Endodermal cell (in vitro differentiated cells): ENCODE measurements at regions not wholly inside any gene's neighbourhood (a gene's known extent, or its start where the extent isn't known, plus 50 kb on each side); places are given as distances from the start of the nearest gene placed in this dataset.
"Not testable (repeated sequence)": the region's sequence is repeated elsewhere in the genome, so short reads cannot be mapped to it uniquely, and the experiment has no call there.

Experiments used
- DNase-seq: peaks from one replicate; pipeline ENCODE4 v3.0.0-alpha.2; 2017
- H3K27ac ChIP-seq: 2 replicates; pipeline ENCODE4 v1.5.1; 2013; ENCODE audit warnings: mild to moderate bottlenecking, low read depth, low read length, moderate library complexity
- H3K27me3 ChIP-seq: 2 replicates; pipeline ENCODE4 v1.6.1; 2013; ENCODE audit warnings: mild to moderate bottlenecking, low read length, moderate library complexity; ENCODE audit not compliant: insufficient read depth, control insufficient read depth, poor library complexity, severe bottlenecking
- H3K36me3 ChIP-seq: 2 replicates; pipeline ENCODE4 v1.7.0; 2013; ENCODE audit warnings: mild to moderate bottlenecking, low read length, moderate library complexity; ENCODE audit not compliant: control insufficient read depth, insufficient read depth
- H3K4me1 ChIP-seq: one replicate; pipeline ENCODE4 v1.7.0; 2013; ENCODE audit warnings: low read length; ENCODE audit not compliant: control insufficient read depth, insufficient read depth
- H3K4me3 ChIP-seq: 2 replicates; pipeline ENCODE4 v1.5.1; 2013; ENCODE audit warnings: mild to moderate bottlenecking, low read length, moderate library complexity
- H3K9ac ChIP-seq: 2 replicates; pipeline ENCODE4 v1.6.1; 2013; ENCODE audit warnings: mild to moderate bottlenecking, low read length, moderate library complexity; ENCODE audit not compliant: poor library complexity, severe bottlenecking; ENCODE audit errors: extremely low read depth
- H3K9me3 ChIP-seq: 2 replicates; pipeline ENCODE4 v1.6.1; 2013; ENCODE audit warnings: mild to moderate bottlenecking, low read length, moderate library complexity; ENCODE audit not compliant: control insufficient read depth
- H3K27ac Mint-ChIP-seq: 2 replicates; pipeline ENCODE4 v1.8.0; 2020; ENCODE audit warnings: mixed read lengths
- H3K27me3 Mint-ChIP-seq: 2 replicates; pipeline ENCODE4 v1.8.0; 2021; ENCODE audit warnings: mild to moderate bottlenecking, mixed read lengths; ENCODE audit not compliant: insufficient read depth
- H3K36me3 Mint-ChIP-seq: 2 replicates; pipeline ENCODE4 v1.8.0; 2020; ENCODE audit warnings: low read depth, mixed read lengths
- H3K4me1 Mint-ChIP-seq: 2 replicates; pipeline ENCODE4 v1.8.0; 2020; ENCODE audit warnings: mixed read lengths
- H3K4me3 Mint-ChIP-seq: 2 replicates; pipeline ENCODE4 v1.8.0; 2020; ENCODE audit warnings: mild to moderate bottlenecking, moderate library complexity, mixed read lengths
- H3K9me3 Mint-ChIP-seq: 2 replicates; pipeline ENCODE4 v1.8.0; 2020; ENCODE audit warnings: mild to moderate bottlenecking, mixed read lengths
- WGBS, 2 experiments: methylation state at CpG; one replicate each; pipeline versions ENCODE4 v1.1.5 to v1.1.7; 2013; ENCODE audit warnings: missing lambda C conversion rate in 2 of 2, mixed read lengths in 1 of 2; ENCODE audit not compliant: insufficient coverage in 1 of 2, insufficient read length in 1 of 2; 5-methylcytosine and 5-hydroxymethylcytosine counted together
- TF ChIP-seq, protein P1 (sequence below): fragments of 200-600 bp; sonication (generic); conservative IDR thresholded peaks from 2 replicates; pipeline ENCODE4 v1.5.0; 2021; ENCODE audit warnings: antibody characterized with exemption, mild to moderate bottlenecking

DNA sequence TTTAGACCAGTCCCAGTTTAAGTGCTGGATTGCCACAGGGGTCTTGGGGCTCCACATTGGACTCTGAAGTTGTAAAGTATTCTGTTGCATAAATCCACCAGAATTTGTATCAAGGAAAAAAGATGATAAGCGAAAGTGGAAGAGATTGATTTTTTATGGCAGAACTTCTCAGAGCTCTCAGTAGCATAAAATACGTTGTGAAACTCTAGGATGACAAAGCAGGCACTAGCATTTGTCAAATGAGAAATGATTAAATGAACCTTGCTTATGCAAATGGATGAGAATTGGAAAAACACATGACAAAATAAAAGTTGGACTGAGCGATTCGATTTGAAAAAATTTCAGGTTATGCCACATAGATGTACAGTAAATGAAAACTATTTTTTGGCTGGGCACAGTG, 253.8 kb upstream of the RAB4A start:
- TF ChIP-seq, protein P1, sequence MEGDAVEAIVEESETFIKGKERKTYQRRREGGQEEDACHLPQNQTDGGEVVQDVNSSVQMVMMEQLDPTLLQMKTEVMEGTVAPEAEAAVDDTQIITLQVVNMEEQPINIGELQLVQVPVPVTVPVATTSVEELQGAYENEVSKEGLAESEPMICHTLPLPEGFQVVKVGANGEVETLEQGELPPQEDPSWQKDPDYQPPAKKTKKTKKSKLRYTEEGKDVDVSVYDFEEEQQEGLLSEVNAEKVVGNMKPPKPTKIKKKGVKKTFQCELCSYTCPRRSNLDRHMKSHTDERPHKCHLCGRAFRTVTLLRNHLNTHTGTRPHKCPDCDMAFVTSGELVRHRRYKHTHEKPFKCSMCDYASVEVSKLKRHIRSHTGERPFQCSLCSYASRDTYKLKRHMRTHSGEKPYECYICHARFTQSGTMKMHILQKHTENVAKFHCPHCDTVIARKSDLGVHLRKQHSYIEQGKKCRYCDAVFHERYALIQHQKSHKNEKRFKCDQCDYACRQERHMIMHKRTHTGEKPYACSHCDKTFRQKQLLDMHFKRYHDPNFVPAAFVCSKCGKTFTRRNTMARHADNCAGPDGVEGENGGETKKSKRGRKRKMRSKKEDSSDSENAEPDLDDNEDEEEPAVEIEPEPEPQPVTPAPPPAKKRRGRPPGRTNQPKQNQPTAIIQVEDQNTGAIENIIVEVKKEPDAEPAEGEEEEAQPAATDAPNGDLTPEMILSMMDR: no peak
- no peak overlapping the region for H3K27ac Mint-ChIP-seq
- H3K4me3 Mint-ChIP-seq: no peak overlapping the region
- Histone ChIP-seq H3K36me3 (no peaks in the 10 kb centered on the region), H3K27ac (no peak overlapping the region), H3K4me1 (peaks cover 5% of the 10 kb centered on the region), H3K9ac (no peak overlapping the region), H3K9me3 (peaks cover 4% of the 10 kb centered on the region), H3K27me3 (peaks cover 23% of the 10 kb centered on the region), H3K4me3 (no peak overlapping the region)
- H3K36me3 Mint-ChIP-seq: no peaks in the 10 kb centered on the region
- peaks cover 24% of the 10 kb centered on the region for H3K4me1 Mint-ChIP-seq
- no peak for DNase-seq
- WGBS, 2 experiments: 92 to 95% methylated on average over 4 of the region's 4 CpGs
- H3K27me3 Mint-ChIP-seq: peaks cover 4% of the 10 kb centered on the region
- H3K9me3 Mint-ChIP-seq: no peaks in the 10 kb centered on the region

DNA sequence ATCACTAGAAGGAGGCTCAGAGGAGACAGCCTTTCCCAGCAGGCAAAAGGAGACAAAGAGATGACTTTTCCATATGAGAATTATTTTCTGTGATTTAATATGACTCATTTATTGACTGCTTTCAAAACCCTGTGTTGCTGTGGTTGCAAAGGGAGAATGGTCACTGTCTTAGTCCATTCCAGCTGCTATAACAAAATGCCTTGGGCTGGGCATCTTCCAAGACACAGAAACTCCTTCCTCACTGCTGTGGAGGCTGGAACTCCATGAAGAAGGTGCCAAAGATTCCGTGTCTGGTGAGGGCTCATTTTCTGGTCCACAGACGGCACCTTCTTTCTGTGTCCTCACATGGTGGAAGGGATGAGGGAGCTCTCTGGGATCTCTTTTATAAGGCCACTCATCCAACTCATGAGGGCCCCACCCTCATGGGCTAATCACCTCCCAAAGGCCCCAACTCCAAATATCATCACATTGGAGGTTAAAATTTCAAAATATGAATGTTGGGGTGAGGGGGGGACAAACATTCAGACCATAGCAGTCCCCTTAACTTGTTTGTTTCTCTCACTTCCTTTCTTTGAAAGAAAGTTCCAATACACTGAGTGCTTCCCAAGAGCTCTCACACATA, 252.1 kb upstream of the RAB4A start:
- DNase-seq: peak; percentile 18
- H3K4me3 Mint-ChIP-seq: no peak overlapping the region
- H3K4me3 ChIP-seq: no peak overlapping the region
- peaks cover 26% of the 10 kb centered on the region for H3K4me1 Mint-ChIP-seq
- H3K27me3 Mint-ChIP-seq: peaks cover 4% of the 10 kb centered on the region
- H3K27me3 ChIP-seq: peaks cover 23% of the 10 kb centered on the region
- no peak overlapping the region for H3K27ac ChIP-seq
- H3K36me3 ChIP-seq: no peaks in the 10 kb centered on the region
- H3K9me3 Mint-ChIP-seq: no peaks in the 10 kb centered on the region
- no peak overlapping the region for H3K27ac Mint-ChIP-seq
- H3K9ac ChIP-seq: no peak overlapping the region
- no peaks in the 10 kb centered on the region for H3K36me3 Mint-ChIP-seq
- peaks cover 4% of the 10 kb centered on the region for H3K9me3 ChIP-seq
- TF ChIP-seq, protein P1: no peak
- peaks cover 5% of the 10 kb centered on the region for H3K4me1 ChIP-seq
- WGBS, 2 experiments: 98% methylated on average over 2 of the region's 2 CpGs; no CpG with 5 or more reads in 1 of the 2 experiments

DNA sequence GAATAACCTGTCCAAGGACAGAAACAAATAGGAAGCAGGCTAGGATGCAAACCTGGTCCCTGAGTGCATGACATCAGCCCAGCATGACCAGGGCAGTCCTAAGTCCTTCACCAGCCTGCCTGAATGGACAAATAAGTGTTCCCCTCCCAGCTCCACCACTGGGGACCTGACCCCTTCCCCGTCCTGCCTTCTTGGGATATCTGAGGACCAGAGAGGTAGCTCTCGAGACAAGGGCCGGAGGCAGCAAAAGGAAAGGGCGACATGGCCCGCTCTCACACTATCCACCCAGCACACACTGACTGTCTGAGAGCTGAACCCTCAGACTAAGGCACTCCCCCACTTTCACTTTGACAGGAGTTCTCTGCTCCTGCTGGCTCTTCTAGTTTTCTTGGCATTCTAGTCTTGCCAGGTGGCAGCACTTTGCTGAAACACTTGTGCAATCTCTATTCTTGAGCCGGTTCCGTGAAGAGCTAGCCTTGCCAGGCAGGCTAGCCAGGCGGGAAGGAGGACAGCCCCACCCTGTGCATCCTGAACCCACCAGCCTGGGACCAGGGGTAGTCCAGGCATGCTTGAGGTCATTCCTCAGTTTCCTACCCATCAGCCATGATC, 251.1 kb upstream of the RAB4A start:
- peaks cover 23% of the 10 kb centered on the region for H3K4me1 Mint-ChIP-seq
- no peak overlapping the region for H3K9ac ChIP-seq
- H3K36me3 Mint-ChIP-seq: no peaks in the 10 kb centered on the region
- no peak overlapping the region for H3K4me3 Mint-ChIP-seq
- peaks cover under 1% of the 10 kb centered on the region for H3K4me1 ChIP-seq
- DNase-seq: peak; percentile 39
- H3K9me3 Mint-ChIP-seq: no peaks in the 10 kb centered on the region
- peaks cover 4% of the 10 kb centered on the region for H3K9me3 ChIP-seq
- TF ChIP-seq, protein P1: no peak
- H3K27ac Mint-ChIP-seq: no peak overlapping the region
- peaks cover 23% of the 10 kb centered on the region for H3K27me3 ChIP-seq
- H3K36me3 ChIP-seq: no peaks in the 10 kb centered on the region
- peaks cover 4% of the 10 kb centered on the region for H3K27me3 Mint-ChIP-seq
- no peak overlapping the region for H3K4me3 ChIP-seq
- 93 to 100% methylated on average over 1 to 8 of the region's 8 CpGs for WGBS, 2 experiments
- H3K27ac ChIP-seq: no peak overlapping the region

DNA sequence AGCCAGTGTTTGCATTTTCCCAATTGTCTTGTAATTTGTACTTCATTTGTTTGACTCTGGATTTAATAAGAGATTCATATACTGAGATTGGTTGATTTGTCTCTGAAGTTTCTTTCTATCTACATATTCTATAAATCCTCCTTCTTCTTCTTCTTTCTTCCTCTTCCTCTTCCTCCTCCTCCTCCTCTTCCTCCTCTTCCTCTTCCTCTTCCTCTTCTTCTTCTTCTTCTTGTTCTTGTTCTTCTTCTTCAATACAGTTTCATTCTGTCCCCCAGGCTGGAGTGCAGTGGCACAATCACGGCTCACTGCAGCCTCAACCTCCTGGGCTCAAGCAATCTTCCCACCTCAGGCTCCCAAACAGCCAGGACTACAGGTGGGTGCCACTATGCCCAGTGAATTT, 249.9 kb upstream of the RAB4A start:
- H3K4me1 ChIP-seq, H3K9me3 ChIP-seq, DNase-seq, H3K9me3 Mint-ChIP-seq, H3K27ac Mint-ChIP-seq, H3K4me3 ChIP-seq, H3K36me3 ChIP-seq, H3K36me3 Mint-ChIP-seq, H3K4me3 Mint-ChIP-seq, H3K27me3 Mint-ChIP-seq, H3K27ac ChIP-seq, H3K9ac ChIP-seq: not testable (repeated sequence)
- 90% methylated on average over 1 of the region's 1 CpG; no CpG with 5 or more reads in 1 of the 2 experiments for WGBS, 2 experiments
- peaks cover 35% of the 10 kb centered on the region for H3K27me3 ChIP-seq
- H3K4me1 Mint-ChIP-seq: peaks cover 28% of the 10 kb centered on the region
